ENCODE measurements at regions not wholly inside any gene's neighbourhood (a gene's known extent, or its start where the extent isn't known, plus 50 kb on each side); places are given as distances from the start of the nearest gene placed in this dataset.
A peak's percentile ranks its signal among the peaks of the same experiment; 100 is the strongest.

- TF ChIP-seq CTCF (IDR thresholded peaks at IDR 0.05; ENCODE audit: low read depth, low read length): peak; percentile 22; the same call in 1 of the 2 replicates
- TF ChIP-seq EZH2phosphoT487 (IDR thresholded peaks at IDR 0.05; ENCODE audit: low read depth): no peak
These were observed 380.1 kb upstream of the NUDT12 start for GRCh38 chr5:103942587-103943186.
